Activated B cell treated with CpG ODN at 0.5 μM for 24 hours (primary cell): ENCODE measurements at regions not wholly inside any gene's neighbourhood (a gene's known extent, or its start where the extent isn't known, plus 50 kb on each side); places are given as distances from the start of the nearest gene placed in this dataset.
"Not testable (repeated sequence)": the region's sequence is repeated elsewhere in the genome, so short reads cannot be mapped to it uniquely, and the experiment has no call there.

Experiments
- ATAC-seq: fragments of 200-7000 bp; cut with Tn5 transposase; one replicate; pipeline ENCODE4 v1.10.0; 2021; ENCODE audit warnings: low read depth, mild to moderate bottlenecking, moderate library complexity
- CTCF ChIA-PET: fragments of 350-600 bp; sonication (Branson Sonifier 250); formaldehyde crosslinking; loops from one replicate; lab custom pipeline; 2021; ENCODE audit warnings: antibody characterized with exemption; lab: Charles Lee
- POLR2A ChIA-PET: fragments of 350-600 bp; sonication (Branson Sonifier 250); formaldehyde crosslinking; loops from one replicate; lab custom pipeline; 2021; ENCODE audit warnings: antibody characterized with exemption; lab: Charles Lee
- DNase-seq: peaks from one replicate; pipeline ENCODE4 v3.0.0; 2022
- H3K27ac Mint-ChIP-seq: one replicate; pipeline ENCODE4 v1.8.0; 2020; ENCODE audit warnings: mixed read lengths
- H3K27me3 Mint-ChIP-seq: one replicate; pipeline ENCODE4 v1.8.0; 2021; ENCODE audit warnings: mixed read lengths
- H3K36me3 Mint-ChIP-seq: one replicate; pipeline ENCODE4 v1.8.0; 2021; ENCODE audit warnings: low read depth, mixed read lengths
- H3K4me1 Mint-ChIP-seq: one replicate; pipeline ENCODE4 v1.8.0; 2021; ENCODE audit warnings: mixed read lengths
- H3K4me3 Mint-ChIP-seq: one replicate; pipeline ENCODE4 v1.8.0; 2020; ENCODE audit warnings: mild to moderate bottlenecking, mixed read lengths
- H3K9me3 Mint-ChIP-seq: one replicate; pipeline ENCODE4 v1.8.0; 2020; ENCODE audit warnings: mixed read lengths
- CTCF ChIP-seq: fragments of 200-600 bp; IDR thresholded peaks from one replicate; pipeline ENCODE4 v1.8.0; 2022; ENCODE audit warnings: antibody characterized with exemption, mild to moderate bottlenecking
- intact Hi-C: fragments of 100-400 bp; cut with micrococcal nuclease; formaldehyde crosslinking; loops from one replicate; pipeline ENCODE4 v1.15.1; 2024

DNA sequence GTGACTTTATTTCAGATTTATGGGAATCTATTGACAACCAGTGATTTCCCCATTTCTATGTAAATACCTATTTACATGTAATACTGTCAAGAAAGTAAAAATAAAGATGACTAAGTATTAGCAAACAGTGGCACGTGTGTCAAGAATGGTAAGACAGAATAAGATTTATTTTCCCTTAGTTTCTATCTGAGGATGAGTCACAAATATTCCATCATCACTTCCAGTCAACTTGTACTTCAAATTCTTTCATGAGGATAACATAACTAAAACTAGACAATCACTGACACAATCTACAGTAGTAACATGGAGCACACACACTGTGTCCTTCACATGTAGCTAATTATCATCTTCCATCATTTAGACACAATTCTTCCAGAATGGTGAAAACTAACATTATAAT is 625.3 kb upstream of the PCDH7 start:
- Mint-ChIP-seq H3K4me1 (no peaks in the 10 kb centered on the region), H3K27ac (no peak overlapping the region), H3K9me3 (peaks cover 11% of the 10 kb centered on the region), H3K4me3 (no peak overlapping the region), H3K36me3 (no peaks in the 10 kb centered on the region), H3K27me3 (no peaks in the 10 kb centered on the region)
- ATAC-seq: no peak
- TF ChIP-seq CTCF: no peak
- ChIA-PET CTCF (no interaction called here), POLR2A (no interaction called here)
- intact Hi-C loops: no loop called here
- no peak for DNase-seq

DNA sequence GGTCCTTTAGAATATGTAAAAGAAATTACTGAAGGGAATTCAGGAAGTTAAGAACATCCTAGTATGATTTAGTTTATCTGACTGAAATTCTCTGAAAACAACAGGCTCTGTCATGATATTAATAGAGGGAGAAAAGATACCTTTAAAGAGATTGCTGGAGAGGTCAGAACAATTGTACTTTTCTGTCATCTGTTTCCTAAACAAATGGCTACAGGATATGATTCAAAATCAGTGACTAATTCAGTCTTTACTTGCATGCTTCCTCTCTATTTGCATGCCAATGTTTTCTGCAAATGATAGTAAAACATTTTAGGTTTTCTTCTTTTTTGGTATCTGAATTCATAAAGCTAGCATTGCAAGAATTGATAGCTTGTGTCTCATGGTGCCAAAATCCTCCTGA is 616.7 kb upstream of the PCDH7 start:
- TF ChIP-seq CTCF: no peak
- Mint-ChIP-seq H3K27me3 (no peaks in the 10 kb centered on the region), H3K36me3 (no peaks in the 10 kb centered on the region), H3K4me1 (no peaks in the 10 kb centered on the region), H3K27ac (no peak overlapping the region), H3K4me3 (no peak overlapping the region), H3K9me3 (peaks cover 4% of the 10 kb centered on the region)
- POLR2A ChIA-PET: no interaction called here
- intact Hi-C loops: no loop called here
- CTCF ChIA-PET: no interaction called here
- ATAC-seq (no peak), DNase-seq (no peak)

GRCh38 chr4:30116401-30116800 is 603.8 kb upstream of the PCDH7 start:
- Mint-ChIP-seq H3K27ac (no peak overlapping the region), H3K36me3 (no peaks in the 10 kb centered on the region), H3K4me3 (no peak overlapping the region), H3K4me1 (no peaks in the 10 kb centered on the region), H3K9me3 (peaks cover 7% of the 10 kb centered on the region), H3K27me3 (no peaks in the 10 kb centered on the region)
- ATAC-seq (no peak), DNase-seq (no peak)
- no peak for TF ChIP-seq CTCF
- POLR2A ChIA-PET: no interaction called here
- CTCF ChIA-PET: no interaction called here
- intact Hi-C loops: no loop called here

GRCh38 chr4:30117433-30117832 is 602.7 kb upstream of the PCDH7 start:
- Mint-ChIP-seq H3K4me1 (no peaks in the 10 kb centered on the region), H3K36me3 (no peaks in the 10 kb centered on the region), H3K27ac (no peak overlapping the region), H3K9me3 (peaks cover 3% of the 10 kb centered on the region), H3K27me3 (no peaks in the 10 kb centered on the region), H3K4me3 (no peak overlapping the region)
- no peak for TF ChIP-seq CTCF
- intact Hi-C loops: no loop called here
- CTCF ChIA-PET: no interaction called here
- DNase-seq (no peak), ATAC-seq (no peak)
- POLR2A ChIA-PET: no interaction called here

DNA sequence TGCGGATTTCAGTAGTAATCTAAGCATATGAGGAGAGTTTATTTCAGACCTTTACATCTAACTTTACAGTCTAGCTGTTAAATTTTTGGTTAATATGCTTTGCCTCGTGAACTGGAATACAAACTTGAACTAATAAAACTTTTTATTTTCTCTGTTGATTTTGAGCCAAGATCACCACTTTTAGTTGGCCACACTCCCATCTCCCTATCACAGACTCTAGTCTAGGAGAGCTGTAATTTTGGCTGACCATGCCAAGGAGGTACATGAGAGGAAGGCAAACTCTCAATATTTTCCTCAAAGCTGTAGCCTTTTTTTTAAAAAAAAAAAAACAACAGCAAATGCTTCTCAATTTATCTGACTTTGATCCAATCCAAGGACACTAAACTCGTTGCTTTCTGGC is 597.5 kb upstream of the PCDH7 start:
- no peak for TF ChIP-seq CTCF

GRCh38 chr4:30124621-30125020 is 595.5 kb upstream of the PCDH7 start:
- DNase-seq, ATAC-seq, H3K27me3 Mint-ChIP-seq, H3K27ac Mint-ChIP-seq, H3K36me3 Mint-ChIP-seq, H3K4me1 Mint-ChIP-seq, H3K9me3 Mint-ChIP-seq, CTCF ChIA-PET, intact Hi-C loops, POLR2A ChIA-PET, H3K4me3 Mint-ChIP-seq: not testable (repeated sequence)

More for the DNA sequence above, 597.5 kb upstream of the PCDH7 start:
- intact Hi-C loops: no loop called here
- CTCF ChIA-PET: no interaction called here
- Mint-ChIP-seq H3K4me1 (no peaks in the 10 kb centered on the region), H3K36me3 (no peaks in the 10 kb centered on the region), H3K4me3 (no peak overlapping the region), H3K9me3 (peaks cover 2% of the 10 kb centered on the region), H3K27ac (no peak overlapping the region), H3K27me3 (no peaks in the 10 kb centered on the region)
- POLR2A ChIA-PET: no interaction called here
- DNase-seq (no peak), ATAC-seq (no peak)
